Endothelial cell of umbilical vein (primary cell): ENCODE measurements at regions not wholly inside any gene's neighbourhood (a gene's known extent, or its start where the extent isn't known, plus 50 kb on each side); places are given as distances from the start of the nearest gene placed in this dataset.

Experiments used
- EZH2 ChIP-seq: IDR thresholded peaks from 2 replicates; pipeline ENCODE4 v1.6.1; 2012; ENCODE audit warnings: borderline replicate concordance, low read depth, mild to moderate bottlenecking, moderate library complexity, low read length, inconsistent platforms; ENCODE audit not compliant: severe bottlenecking
- FOS ChIP-seq: IDR thresholded peaks from 2 replicates; pipeline ENCODE4 v1.6.1; 2011; ENCODE audit warnings: mild to moderate bottlenecking, low read length, moderate library complexity, borderline replicate concordance; ENCODE audit not compliant: insufficient read depth
- GATA2 ChIP-seq: IDR thresholded peaks from 2 replicates; pipeline ENCODE4 v1.7.0; 2011; ENCODE audit warnings: low read depth, mild to moderate bottlenecking, moderate library complexity, mixed read lengths, low read length; ENCODE audit not compliant: insufficient read length, insufficient read depth
- JUN ChIP-seq: IDR thresholded peaks from 2 replicates; pipeline ENCODE4 v1.6.1; 2011; ENCODE audit warnings: borderline replicate concordance, low read depth; ENCODE audit not compliant: insufficient read length, insufficient read depth
- MYC ChIP-seq: IDR thresholded peaks from one replicate; pipeline ENCODE4 v1.6.1; 2011; ENCODE audit warnings: mild to moderate bottlenecking, low read depth, low read length
- POLR2A ChIP-seq: IDR thresholded peaks from 2 replicates; pipeline ENCODE4 v1.6.1; 2012; ENCODE audit warnings: low read depth, mild to moderate bottlenecking, control low read depth, low read length
- POLR2AphosphoS5 ChIP-seq: IDR thresholded peaks from 2 replicates; pipeline ENCODE4 v1.6.1; 2012; ENCODE audit warnings: low read depth, mild to moderate bottlenecking, control low read depth, low read length, moderate library complexity; ENCODE audit not compliant: insufficient read depth
- TF ChIP-seq, protein P1 (sequence below), 2 donors: IDR thresholded peaks; 1 replicate in 1 of 2; 2 replicates in 1 of 2; pipeline ENCODE4 v1.5.1; 2011; ENCODE audit warnings: low read length in 2 of 2, mild to moderate bottlenecking in 2 of 2, moderate library complexity in 2 of 2, control low read depth in 1 of 2, inconsistent platforms in 1 of 2, low read depth in 1 of 2; ENCODE audit not compliant: insufficient read depth in 1 of 2; ENCODE audit errors: extremely low read depth in 1 of 2
- TF ChIP-seq, protein P2 (sequence below): IDR thresholded peaks from 2 replicates; pipeline ENCODE4 v1.6.1; 2011; ENCODE audit not compliant: insufficient read depth, insufficient read length

DNA sequence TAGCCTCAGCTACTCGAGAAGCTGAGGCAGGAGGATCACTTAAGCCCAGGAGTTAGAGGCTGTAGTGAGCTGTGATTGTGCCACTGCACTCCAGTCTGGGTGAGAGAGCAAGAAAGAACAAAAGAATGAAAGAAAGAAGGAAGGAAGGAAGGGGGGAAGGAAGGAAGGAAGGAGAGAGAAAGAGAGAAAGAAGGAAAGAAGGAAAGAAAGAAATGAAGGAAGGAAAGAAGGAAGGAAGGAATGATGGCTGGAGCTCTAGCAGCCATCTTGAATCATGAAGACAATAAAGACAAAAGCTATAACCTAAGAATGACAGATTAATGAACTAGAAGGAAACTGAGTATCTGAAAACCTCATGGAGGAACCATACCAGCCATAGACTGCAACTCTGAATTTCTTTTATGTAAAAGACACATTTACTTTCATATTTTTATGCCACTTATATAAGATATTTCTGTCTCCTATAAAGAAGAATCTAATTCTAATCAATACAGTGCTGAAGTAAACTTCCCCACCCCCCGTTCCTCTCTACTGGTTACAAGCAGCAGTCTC, 522.3 kb upstream of the JARID2 start:
- TF ChIP-seq, protein P1, sequence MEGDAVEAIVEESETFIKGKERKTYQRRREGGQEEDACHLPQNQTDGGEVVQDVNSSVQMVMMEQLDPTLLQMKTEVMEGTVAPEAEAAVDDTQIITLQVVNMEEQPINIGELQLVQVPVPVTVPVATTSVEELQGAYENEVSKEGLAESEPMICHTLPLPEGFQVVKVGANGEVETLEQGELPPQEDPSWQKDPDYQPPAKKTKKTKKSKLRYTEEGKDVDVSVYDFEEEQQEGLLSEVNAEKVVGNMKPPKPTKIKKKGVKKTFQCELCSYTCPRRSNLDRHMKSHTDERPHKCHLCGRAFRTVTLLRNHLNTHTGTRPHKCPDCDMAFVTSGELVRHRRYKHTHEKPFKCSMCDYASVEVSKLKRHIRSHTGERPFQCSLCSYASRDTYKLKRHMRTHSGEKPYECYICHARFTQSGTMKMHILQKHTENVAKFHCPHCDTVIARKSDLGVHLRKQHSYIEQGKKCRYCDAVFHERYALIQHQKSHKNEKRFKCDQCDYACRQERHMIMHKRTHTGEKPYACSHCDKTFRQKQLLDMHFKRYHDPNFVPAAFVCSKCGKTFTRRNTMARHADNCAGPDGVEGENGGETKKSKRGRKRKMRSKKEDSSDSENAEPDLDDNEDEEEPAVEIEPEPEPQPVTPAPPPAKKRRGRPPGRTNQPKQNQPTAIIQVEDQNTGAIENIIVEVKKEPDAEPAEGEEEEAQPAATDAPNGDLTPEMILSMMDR (IDR thresholded peaks at IDR 0.05; ENCODE audit: extremely low read depth in 1 of 2, insufficient read depth in 1 of 2, low read depth in 1 of 2, low read length in 2 of 2), result no peak
- no peak for TF ChIP-seq EZH2
- no peak for TF ChIP-seq POLR2AphosphoS5
- no peak for TF ChIP-seq POLR2A
- TF ChIP-seq, protein P2, sequence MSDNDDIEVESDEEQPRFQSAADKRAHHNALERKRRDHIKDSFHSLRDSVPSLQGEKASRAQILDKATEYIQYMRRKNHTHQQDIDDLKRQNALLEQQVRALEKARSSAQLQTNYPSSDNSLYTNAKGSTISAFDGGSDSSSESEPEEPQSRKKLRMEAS, result no peak
- TF ChIP-seq JUN, result no peak
- no peak for TF ChIP-seq MYC
- no peak for TF ChIP-seq GATA2
- TF ChIP-seq FOS, result no peak
